Right lobe of liver (tissue), 4 donors: ENCODE measurements at regions not wholly inside any gene's neighbourhood (a gene's known extent, or its start where the extent isn't known, plus 50 kb on each side); places are given as distances from the start of the nearest gene placed in this dataset.
"Not testable (repeated sequence)": the region's sequence is repeated elsewhere in the genome, so short reads cannot be mapped to it uniquely, and the experiment has no call there.

Experiments
- POLR2A ChIP-seq: fragments of 450-650 bp; IDR thresholded peaks from one replicate; pipeline ENCODE4 v1.6.1; 2017; ENCODE audit warnings: antibody characterized with exemption, mild to moderate bottlenecking
- TF ChIP-seq, protein P1 (sequence below), 4 donors: fragments of 200-600 bp in 3 of 4; fragments of 450-650 bp in 1 of 4; IDR thresholded peaks; one replicate each; pipeline versions ENCODE4 v1.5.1 to v1.8.0; 2016 to 2022; ENCODE audit warnings: antibody characterized with exemption in 4 of 4, mild to moderate bottlenecking in 2 of 4
- donor health status: DM: no; HTN: no; CAD: no.
- donor health status: DM: no; HTN: no; CAD: no.
- donor health status: DM: no; HTN: yes; CAD: no.

GRCh38 chr2:131721163-131721562, 193.5 kb downstream of the CCDC74A start:
- not testable (repeated sequence) for TF ChIP-seq POLR2A
- TF ChIP-seq, protein P1, sequence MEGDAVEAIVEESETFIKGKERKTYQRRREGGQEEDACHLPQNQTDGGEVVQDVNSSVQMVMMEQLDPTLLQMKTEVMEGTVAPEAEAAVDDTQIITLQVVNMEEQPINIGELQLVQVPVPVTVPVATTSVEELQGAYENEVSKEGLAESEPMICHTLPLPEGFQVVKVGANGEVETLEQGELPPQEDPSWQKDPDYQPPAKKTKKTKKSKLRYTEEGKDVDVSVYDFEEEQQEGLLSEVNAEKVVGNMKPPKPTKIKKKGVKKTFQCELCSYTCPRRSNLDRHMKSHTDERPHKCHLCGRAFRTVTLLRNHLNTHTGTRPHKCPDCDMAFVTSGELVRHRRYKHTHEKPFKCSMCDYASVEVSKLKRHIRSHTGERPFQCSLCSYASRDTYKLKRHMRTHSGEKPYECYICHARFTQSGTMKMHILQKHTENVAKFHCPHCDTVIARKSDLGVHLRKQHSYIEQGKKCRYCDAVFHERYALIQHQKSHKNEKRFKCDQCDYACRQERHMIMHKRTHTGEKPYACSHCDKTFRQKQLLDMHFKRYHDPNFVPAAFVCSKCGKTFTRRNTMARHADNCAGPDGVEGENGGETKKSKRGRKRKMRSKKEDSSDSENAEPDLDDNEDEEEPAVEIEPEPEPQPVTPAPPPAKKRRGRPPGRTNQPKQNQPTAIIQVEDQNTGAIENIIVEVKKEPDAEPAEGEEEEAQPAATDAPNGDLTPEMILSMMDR (IDR thresholded peaks at IDR 0.05), result not testable (repeated sequence)
